Mesodermal cell (in vitro differentiated cells): ENCODE measurements at regions not wholly inside any gene's neighbourhood (a gene's known extent, or its start where the extent isn't known, plus 50 kb on each side); places are given as distances from the start of the nearest gene placed in this dataset.

Experiments
- H3K27ac ChIP-seq: 2 replicates; pipeline ENCODE4 v1.7.0; 2013; ENCODE audit warnings: mild to moderate bottlenecking, low read depth, low read length, moderate library complexity; ENCODE audit not compliant: severe bottlenecking
- H3K36me3 ChIP-seq: 2 replicates; pipeline ENCODE4 v1.7.1; 2013; ENCODE audit warnings: mild to moderate bottlenecking, low read length, moderate library complexity; ENCODE audit not compliant: control insufficient read depth, insufficient read depth
- H3K4me1 ChIP-seq: one replicate; pipeline ENCODE4 v1.7.1; 2013; ENCODE audit warnings: mild to moderate bottlenecking, low read length; ENCODE audit not compliant: insufficient read depth, control insufficient read depth, poor library complexity, severe bottlenecking
- H3K4me3 ChIP-seq: 2 replicates; pipeline ENCODE4 v1.7.0; 2013; ENCODE audit warnings: low read length, control low read depth, mild to moderate bottlenecking; ENCODE audit not compliant: insufficient read depth, poor library complexity, severe bottlenecking; ENCODE audit errors: extremely low read depth
- H3K9me3 ChIP-seq: 2 replicates; pipeline ENCODE4 v1.7.1; 2013; ENCODE audit warnings: mild to moderate bottlenecking, low read length, moderate library complexity; ENCODE audit not compliant: control insufficient read depth
- WGBS, 2 experiments: methylation state at CpG; one replicate each; pipeline ENCODE4 v1.1.5; 2013; ENCODE audit warnings: missing lambda C conversion rate in 2 of 2; ENCODE audit not compliant: insufficient coverage in 2 of 2; 5-methylcytosine and 5-hydroxymethylcytosine counted together

DNA sequence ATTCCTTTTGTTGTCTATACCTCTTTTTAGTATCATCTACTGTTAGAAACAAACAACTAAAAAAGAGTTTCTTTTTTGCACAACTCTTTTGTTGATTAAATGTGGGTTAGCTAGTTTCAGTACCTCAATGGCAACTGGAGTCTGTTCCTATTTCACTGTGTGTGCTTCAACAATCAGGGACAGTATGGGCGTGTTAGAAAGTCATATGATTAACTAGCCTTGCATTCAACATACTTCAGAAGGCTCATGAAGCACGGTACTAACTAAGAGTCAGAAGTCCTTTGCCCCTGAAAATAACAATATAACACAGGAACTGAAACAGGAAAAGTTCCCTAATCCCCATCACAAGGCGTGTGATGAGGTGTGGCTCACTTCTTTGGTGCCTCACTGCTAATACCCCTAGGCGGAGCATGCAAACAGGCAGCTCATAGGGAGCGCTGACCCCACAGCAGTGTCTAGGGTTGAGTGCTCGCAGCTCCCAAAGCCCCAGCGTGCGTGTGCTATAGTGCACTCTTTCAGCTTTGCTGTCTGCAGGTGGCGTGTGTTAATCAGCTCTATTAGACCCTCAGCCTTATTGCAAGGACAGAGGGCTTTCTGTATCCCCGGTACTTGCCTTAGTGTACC lies 203.1 kb upstream of the NDST3 start:
- 80 to 94% methylated on average over 9 of the region's 10 CpGs for WGBS, 2 experiments
- Histone ChIP-seq H3K4me1 (no peaks in the 10 kb centered on the region), H3K36me3 (no peaks in the 10 kb centered on the region), H3K9me3 (no peaks in the 10 kb centered on the region), H3K27ac (no peak overlapping the region), H3K4me3 (no peak overlapping the region)

DNA sequence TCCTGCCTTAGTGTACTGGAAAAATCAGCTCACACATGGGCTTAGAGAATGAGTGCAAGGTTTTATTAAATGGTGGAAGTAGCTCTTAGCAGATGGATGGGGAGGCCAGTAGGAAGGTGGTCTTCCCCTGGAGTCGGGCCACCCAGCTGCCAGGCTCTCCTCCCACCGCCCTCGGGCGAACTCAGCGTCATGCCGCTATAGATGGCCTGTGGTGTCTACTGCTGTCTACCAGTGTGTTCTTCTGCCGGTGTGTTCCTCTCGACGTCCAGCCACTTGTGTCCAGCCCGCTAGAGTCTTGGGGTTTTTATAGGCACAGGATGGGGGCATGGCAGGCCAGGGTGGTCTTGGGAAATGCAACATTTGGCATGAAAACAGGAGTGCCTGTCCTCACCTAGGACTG lies 198.7 kb upstream of the NDST3 start:
- H3K27ac ChIP-seq = no peak overlapping the region

DNA sequence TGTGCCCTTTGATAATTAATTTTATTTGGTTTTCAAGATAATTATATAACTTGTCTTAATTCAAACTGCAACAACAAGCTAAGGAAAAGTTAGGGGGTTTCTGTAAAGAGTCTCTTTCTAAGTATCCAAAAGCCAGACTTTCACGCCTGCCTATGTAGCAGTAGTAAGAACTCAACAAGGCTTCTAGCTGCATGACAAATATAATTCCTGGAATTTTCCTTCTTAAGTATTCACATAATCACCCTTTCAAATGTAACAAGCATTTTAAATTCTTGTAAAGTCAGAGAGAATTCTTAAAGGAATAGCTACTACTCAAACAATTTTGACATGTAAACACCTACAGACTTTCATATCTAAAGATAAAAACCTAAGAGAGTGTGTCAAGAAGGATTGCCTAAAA lies 189.7 kb upstream of the NDST3 start:
- H3K27ac ChIP-seq = no peak overlapping the region
- H3K4me1 ChIP-seq = no peaks in the 10 kb centered on the region
- no peaks in the 10 kb centered on the region for H3K9me3 ChIP-seq
- no peaks in the 10 kb centered on the region for H3K36me3 ChIP-seq
- no CpG with 5 or more reads among the region's 1 CpG for WGBS, 2 experiments
- H3K4me3 ChIP-seq = no peak overlapping the region

More for the DNA sequence above, 198.7 kb upstream of the NDST3 start:
- Histone ChIP-seq H3K4me1 (no peaks in the 10 kb centered on the region), H3K4me3 (no peak overlapping the region), H3K9me3 (no peaks in the 10 kb centered on the region), H3K36me3 (no peaks in the 10 kb centered on the region)
- 92 to 98% methylated on average over 5 to 8 of the region's 10 CpGs for WGBS, 2 experiments

DNA sequence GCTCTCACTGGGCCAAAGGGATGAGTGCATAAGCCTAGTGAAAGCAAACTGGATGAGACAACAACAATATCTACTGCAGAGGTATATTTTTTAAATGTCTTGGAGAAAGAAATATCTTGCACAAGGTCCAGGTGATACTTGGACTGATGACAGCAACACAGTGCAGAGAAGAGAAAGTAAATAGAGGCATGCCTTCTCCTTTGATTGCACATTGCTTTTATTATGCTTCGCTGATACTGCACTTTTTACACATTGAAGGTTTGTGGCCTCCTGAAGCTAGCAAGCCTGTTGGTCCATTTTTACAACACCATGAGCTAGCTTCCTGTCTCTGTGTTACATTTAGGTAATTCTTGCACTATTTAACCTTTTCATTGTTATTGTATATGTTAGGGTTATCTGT lies 189.0 kb upstream of the NDST3 start:
- H3K4me3 ChIP-seq = no peak overlapping the region
- no peaks in the 10 kb centered on the region for H3K9me3 ChIP-seq
- H3K4me1 ChIP-seq = no peaks in the 10 kb centered on the region
- no peak overlapping the region for H3K27ac ChIP-seq
- no peaks in the 10 kb centered on the region for H3K36me3 ChIP-seq
- 86% methylated on average over 1 of the region's 1 CpG; no CpG with 5 or more reads in 1 of the 2 experiments for WGBS, 2 experiments

DNA sequence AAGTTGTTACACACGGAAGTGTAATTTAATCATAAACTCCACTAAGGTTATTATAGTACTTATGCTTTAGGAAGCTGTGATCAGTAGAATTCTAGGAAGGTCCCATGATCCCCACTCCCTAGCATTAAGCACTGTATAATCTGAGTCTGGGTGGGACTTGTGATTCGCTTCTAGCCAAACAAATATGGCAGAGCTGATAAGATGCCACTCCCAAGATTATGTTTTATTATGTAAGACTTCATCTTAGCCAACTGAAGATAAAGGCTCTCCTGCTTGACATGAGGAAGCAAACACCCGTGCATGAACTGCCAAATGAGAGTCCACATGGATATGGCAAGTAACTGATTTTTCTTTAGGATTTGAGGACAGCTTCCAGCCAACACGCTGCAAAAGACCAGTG lies 186.4 kb upstream of the NDST3 start:
- no peak overlapping the region for H3K4me3 ChIP-seq
- WGBS, 2 experiments = 83 to 92% methylated on average over 1 to 2 of the region's 4 CpGs
- no peaks in the 10 kb centered on the region for H3K36me3 ChIP-seq
- no peak overlapping the region for H3K27ac ChIP-seq
- H3K4me1 ChIP-seq = no peaks in the 10 kb centered on the region
- no peaks in the 10 kb centered on the region for H3K9me3 ChIP-seq

DNA sequence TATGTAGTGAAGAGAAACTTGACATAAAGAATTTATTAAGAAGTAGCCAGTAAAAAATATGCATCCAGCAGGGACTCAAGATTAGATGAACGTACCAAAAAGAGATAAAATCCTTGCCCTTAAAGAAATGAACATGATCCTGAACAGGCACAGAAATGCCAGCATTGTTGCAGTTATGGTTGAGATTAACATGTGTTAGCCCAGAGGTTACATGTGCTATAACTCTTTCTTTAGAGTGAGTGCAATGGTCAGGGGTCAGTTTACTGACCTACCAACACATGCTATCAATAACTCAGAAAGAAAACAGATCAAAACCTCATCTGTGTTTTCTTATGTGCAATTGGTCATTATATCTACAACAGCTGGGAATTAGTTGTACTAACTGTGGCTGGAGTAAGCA lies 166.1 kb upstream of the NDST3 start:
- H3K36me3 ChIP-seq = no peaks in the 10 kb centered on the region
- H3K9me3 ChIP-seq = no peaks in the 10 kb centered on the region
- no peaks in the 10 kb centered on the region for H3K4me1 ChIP-seq
- 67% methylated on average over 1 of the region's 1 CpG; no CpG with 5 or more reads in 1 of the 2 experiments for WGBS, 2 experiments
- no peak overlapping the region for H3K27ac ChIP-seq
- no peak overlapping the region for H3K4me3 ChIP-seq

DNA sequence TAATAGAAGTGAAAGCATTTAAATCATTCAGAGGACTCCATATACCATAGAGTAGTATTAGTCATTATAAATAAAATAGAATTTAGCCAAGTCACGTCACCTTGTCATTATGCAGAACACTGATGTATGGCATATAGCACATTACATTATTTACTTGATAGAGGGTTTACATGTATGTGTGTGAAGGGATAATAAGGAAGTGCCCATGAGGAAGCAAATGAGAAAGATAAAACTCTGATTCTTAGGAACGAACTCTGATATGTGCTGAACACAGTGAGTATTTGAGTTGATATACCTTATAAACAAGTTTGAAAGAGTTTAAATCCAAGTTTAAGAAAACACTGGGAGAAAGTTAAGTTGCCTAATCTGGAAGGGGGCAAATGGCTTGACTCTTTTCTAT lies 160.5 kb upstream of the NDST3 start:
- 100% methylated on average over 1 of the region's 2 CpGs; no CpG with 5 or more reads in 1 of the 2 experiments for WGBS, 2 experiments
- H3K4me1 ChIP-seq = no peaks in the 10 kb centered on the region
- no peak overlapping the region for H3K4me3 ChIP-seq
- H3K9me3 ChIP-seq = no peaks in the 10 kb centered on the region
- H3K27ac ChIP-seq = no peak overlapping the region
- no peaks in the 10 kb centered on the region for H3K36me3 ChIP-seq

DNA sequence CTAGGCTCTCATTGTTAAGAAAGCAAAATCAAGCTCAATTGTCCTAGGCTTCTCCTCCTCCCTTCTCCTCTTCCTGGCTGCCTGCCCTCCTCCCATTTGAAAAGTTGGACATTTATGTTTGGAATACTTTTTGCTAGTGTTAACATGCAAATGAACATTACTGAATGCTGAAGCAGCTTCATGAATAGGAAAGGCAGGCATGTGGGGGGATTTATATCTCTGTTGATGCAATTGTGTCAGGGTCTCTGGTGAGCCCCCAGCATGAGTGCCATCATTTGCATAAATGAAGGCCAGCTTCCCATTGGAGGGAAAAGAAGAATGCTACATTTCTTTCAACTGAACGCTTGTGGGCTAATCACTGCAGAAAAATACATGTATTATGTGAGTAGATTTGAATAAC lies 160.1 kb upstream of the NDST3 start:
- H3K27ac ChIP-seq = no peak overlapping the region
- no peaks in the 10 kb centered on the region for H3K9me3 ChIP-seq
- H3K36me3 ChIP-seq = no peaks in the 10 kb centered on the region
- H3K4me3 ChIP-seq = no peak overlapping the region
- H3K4me1 ChIP-seq = no peaks in the 10 kb centered on the region
- WGBS, 2 experiments = no CpG with 5 or more reads among the region's 1 CpG

DNA sequence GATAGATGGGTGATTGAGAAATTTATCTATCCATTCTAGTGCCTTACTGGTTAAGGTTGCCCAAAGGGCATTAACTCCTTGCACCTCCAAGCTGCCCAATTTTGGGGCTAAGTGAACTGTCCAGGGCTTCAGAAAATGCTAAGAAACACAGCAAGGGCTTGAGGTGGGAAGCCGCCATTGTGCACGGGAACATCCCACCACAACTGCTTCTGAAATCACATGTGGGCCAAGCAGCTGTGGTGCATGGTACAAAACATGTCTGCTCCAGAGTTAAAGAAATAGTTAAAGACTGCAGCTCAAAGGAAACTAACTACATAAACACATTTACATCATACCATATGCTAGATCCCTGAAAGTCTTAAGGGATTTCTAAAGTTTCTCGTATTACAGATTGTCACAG lies 144.3 kb upstream of the NDST3 start:
- Histone ChIP-seq H3K4me1 (peaks cover 10% of the 10 kb centered on the region), H3K9me3 (no peaks in the 10 kb centered on the region), H3K4me3 (no peak overlapping the region), H3K36me3 (no peaks in the 10 kb centered on the region), H3K27ac (no peak overlapping the region)
- 100% methylated on average over 2 to 3 of the region's 3 CpGs for WGBS, 2 experiments

DNA sequence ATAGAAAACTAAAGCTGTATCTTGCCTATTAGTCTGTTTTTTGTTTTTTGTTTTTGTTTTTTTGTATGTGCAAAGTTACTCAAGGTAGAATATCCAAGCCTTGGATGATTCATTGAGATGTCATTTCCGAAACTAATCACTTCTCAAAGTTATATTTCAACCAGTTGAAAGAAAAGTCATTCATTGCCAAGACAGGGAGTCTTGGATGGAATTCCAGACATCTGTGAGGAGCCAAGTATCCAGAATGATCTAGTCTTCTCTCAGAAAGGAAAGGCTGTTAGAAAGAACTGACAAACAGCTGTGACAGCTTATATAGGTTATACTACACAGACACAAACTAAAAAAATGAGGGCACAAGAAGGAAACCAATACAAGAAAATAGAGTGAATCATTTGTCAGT lies 141.1 kb upstream of the NDST3 start:
- no peaks in the 10 kb centered on the region for H3K9me3 ChIP-seq
- H3K4me3 ChIP-seq = no peak overlapping the region
- peaks cover 10% of the 10 kb centered on the region for H3K4me1 ChIP-seq
- H3K36me3 ChIP-seq = no peaks in the 10 kb centered on the region
- no CpG with 5 or more reads among the region's 1 CpG for WGBS, 2 experiments
- H3K27ac ChIP-seq = no peak overlapping the region

DNA sequence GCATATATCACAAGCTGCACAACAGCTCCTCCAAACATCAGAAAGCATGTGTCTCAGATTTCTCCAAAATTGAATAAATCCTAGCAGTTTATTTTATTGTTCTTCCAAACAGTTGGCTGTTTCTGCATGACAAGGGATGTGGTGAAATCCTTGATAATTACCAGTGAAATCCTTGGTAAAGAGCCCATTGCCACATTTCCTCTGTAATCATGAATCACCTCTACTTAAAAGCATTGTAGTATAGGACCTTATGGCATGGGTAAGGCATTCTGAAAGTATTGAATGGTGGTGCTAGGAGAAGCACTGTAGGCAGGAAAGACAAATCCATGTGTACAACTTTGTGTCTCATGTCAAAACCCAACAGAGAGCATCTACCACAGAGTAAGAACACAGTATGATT lies 135.8 kb upstream of the NDST3 start:
- Histone ChIP-seq H3K36me3 (no peaks in the 10 kb centered on the region), H3K27ac (no peak overlapping the region), H3K4me3 (no peak overlapping the region), H3K4me1 (peaks cover 17% of the 10 kb centered on the region), H3K9me3 (no peaks in the 10 kb centered on the region)
